Epithelial cell of proximal tubule (primary cell): ENCODE measurements at regions not wholly inside any gene's neighbourhood (a gene's known extent, or its start where the extent isn't known, plus 50 kb on each side); places are given as distances from the start of the nearest gene placed in this dataset.

ENCODE experiments used
- DNase-seq: peaks from one replicate; pipeline ENCODE4 v3.0.0-alpha.2; 2011; ENCODE audit warnings: low read depth
- H3K4me3 ChIP-seq: 2 replicates; pipeline ENCODE4 v1.5.1; 2011; ENCODE audit warnings: low read depth, mild to moderate bottlenecking, low read length
- TF ChIP-seq, protein P1 (sequence below): conservative IDR thresholded peaks from 2 replicates; pipeline ENCODE4 v1.5.1; 2012; ENCODE audit warnings: low read depth, mild to moderate bottlenecking, low read length

GRCh38 chr14:66137081-66137480, 349.1 kb upstream of the CCDC196 start:
- TF ChIP-seq, protein P1, sequence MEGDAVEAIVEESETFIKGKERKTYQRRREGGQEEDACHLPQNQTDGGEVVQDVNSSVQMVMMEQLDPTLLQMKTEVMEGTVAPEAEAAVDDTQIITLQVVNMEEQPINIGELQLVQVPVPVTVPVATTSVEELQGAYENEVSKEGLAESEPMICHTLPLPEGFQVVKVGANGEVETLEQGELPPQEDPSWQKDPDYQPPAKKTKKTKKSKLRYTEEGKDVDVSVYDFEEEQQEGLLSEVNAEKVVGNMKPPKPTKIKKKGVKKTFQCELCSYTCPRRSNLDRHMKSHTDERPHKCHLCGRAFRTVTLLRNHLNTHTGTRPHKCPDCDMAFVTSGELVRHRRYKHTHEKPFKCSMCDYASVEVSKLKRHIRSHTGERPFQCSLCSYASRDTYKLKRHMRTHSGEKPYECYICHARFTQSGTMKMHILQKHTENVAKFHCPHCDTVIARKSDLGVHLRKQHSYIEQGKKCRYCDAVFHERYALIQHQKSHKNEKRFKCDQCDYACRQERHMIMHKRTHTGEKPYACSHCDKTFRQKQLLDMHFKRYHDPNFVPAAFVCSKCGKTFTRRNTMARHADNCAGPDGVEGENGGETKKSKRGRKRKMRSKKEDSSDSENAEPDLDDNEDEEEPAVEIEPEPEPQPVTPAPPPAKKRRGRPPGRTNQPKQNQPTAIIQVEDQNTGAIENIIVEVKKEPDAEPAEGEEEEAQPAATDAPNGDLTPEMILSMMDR, result no peak
- DNase-seq, result no peak

DNA sequence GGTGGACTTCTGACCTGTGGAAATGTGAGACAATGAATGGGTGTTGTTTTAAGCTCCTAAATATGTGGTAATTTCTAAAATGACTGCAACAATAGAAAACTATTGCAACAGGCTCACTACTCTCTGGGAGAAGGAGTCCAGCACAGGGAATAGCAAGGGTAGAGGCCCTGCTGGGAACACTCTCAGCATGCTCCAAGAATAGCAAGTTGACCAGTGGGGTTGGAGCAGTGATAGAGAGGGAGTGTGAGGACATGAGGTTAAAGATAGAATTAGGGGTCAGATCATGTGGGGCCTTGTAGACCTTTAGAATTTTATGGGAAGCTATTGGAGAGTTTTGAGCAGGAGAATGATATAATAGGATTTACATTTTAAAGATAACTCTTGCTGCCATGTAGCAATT, 346.7 kb upstream of the CCDC196 start:
- TF ChIP-seq, protein P1, result no peak
- no peak overlapping the region for H3K4me3 ChIP-seq
- DNase-seq, result no peak

More at GRCh38 chr14:66137081-66137480, 349.1 kb upstream of the CCDC196 start:
- H3K4me3 ChIP-seq, result no peak overlapping the region

GRCh38 chr14:66140213-66140918, 345.8 kb upstream of the CCDC196 start:
- TF ChIP-seq, protein P1, result no peak
- no peak overlapping the region for H3K4me3 ChIP-seq
- no peak for DNase-seq

DNA sequence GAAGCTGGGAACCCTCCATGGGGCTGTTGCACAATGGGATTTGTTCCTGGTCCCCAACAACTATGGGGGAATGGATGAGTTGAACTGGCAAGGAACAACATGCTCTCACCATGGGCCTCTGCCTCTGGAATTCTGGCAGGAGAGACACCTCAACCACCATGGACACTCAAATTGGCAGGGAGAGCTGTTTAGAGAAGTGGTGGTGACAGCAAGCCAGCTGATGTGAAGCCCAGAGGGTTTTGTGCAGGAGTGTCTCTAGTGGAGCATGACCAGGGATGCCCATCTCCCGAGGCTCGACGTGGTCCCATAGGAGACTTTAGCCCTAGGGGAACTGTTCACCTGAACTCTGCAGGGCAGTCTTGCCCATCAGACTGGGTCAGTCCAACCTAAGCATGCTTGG, 345.2 kb upstream of the CCDC196 start:
- TF ChIP-seq, protein P1, result no peak
- DNase-seq, result no peak
- no peak overlapping the region for H3K4me3 ChIP-seq

DNA sequence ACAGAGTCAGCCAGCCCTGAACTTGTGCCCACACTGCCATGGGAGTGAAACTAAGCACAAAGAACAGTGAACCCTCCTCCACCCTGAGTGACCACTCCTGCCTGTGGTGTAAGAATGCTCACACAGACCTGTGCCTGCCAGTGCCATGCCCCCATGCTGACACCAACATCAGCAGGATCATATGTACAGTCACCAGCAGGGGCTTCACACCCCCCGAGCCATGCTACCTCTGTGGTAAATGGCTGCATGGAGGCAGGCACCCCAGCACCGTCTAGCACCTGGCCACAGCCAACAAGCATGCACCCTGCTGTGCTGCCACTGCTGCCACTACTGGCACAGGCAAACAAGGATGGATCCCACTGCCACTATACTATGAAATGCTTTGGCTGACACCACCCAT, 344.4 kb upstream of the CCDC196 start:
- TF ChIP-seq, protein P1, result no peak
- no peak overlapping the region for H3K4me3 ChIP-seq
- DNase-seq, result no peak

GRCh38 chr14:66143387-66144112, 342.6 kb upstream of the CCDC196 start:
- TF ChIP-seq, protein P1, result no peak
- no peak for DNase-seq
- no peak overlapping the region for H3K4me3 ChIP-seq
